Ovary (tissue), 3 donors: ENCODE measurements at regions not wholly inside any gene's neighbourhood (a gene's known extent, or its start where the extent isn't known, plus 50 kb on each side); places are given as distances from the start of the nearest gene placed in this dataset.

Source experiments
- EP300 ChIP-seq: sonication (generic); formaldehyde crosslinking; IDR thresholded peaks from one replicate; pipeline ENCODE4 v1.6.1; 2017; ENCODE audit warnings: antibody characterized with exemption
- POLR2A ChIP-seq: fragments of 450-650 bp; IDR thresholded peaks from one replicate; pipeline ENCODE4 v1.6.1; 2017; ENCODE audit warnings: antibody characterized with exemption, mild to moderate bottlenecking, moderate library complexity
- TF ChIP-seq, protein P1 (sequence below), 3 donors: fragments of 450-650 bp in 2 of 3; fragments of 200-600 bp in 1 of 3; IDR thresholded peaks; one replicate each; pipeline versions ENCODE4 v1.5.1 to v1.8.0; 2016 to 2022; ENCODE audit warnings: antibody characterized with exemption in 3 of 3, mild to moderate bottlenecking in 1 of 3
- donor health status: DM: no; HTN: no; CAD: no.

DNA sequence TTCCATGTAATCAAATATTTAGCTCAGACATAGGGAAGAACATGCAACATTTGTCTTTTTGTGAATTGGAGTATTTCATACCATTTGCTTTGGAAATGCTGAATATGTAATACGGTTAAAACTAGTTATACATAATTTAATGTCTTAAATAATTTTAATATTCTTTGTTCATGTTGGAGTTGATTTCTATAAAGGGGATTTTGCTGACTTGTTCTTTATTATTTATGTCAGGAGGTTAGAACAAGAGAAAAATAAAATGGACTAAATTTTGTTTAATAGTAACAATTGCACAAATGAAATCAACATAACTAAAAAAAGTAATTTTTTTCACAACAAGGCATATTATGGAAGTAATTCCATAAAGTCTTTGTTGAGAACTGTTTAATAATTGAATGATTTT is 170.0 kb upstream of the CDH18 start:
- TF ChIP-seq POLR2A (no peak), EP300 (no peak)
- TF ChIP-seq, protein P1, sequence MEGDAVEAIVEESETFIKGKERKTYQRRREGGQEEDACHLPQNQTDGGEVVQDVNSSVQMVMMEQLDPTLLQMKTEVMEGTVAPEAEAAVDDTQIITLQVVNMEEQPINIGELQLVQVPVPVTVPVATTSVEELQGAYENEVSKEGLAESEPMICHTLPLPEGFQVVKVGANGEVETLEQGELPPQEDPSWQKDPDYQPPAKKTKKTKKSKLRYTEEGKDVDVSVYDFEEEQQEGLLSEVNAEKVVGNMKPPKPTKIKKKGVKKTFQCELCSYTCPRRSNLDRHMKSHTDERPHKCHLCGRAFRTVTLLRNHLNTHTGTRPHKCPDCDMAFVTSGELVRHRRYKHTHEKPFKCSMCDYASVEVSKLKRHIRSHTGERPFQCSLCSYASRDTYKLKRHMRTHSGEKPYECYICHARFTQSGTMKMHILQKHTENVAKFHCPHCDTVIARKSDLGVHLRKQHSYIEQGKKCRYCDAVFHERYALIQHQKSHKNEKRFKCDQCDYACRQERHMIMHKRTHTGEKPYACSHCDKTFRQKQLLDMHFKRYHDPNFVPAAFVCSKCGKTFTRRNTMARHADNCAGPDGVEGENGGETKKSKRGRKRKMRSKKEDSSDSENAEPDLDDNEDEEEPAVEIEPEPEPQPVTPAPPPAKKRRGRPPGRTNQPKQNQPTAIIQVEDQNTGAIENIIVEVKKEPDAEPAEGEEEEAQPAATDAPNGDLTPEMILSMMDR (IDR thresholded peaks at IDR 0.05) = no peak
